HG02852 (cell line): ENCODE measurements at regions not wholly inside any gene's neighbourhood (a gene's known extent, or its start where the extent isn't known, plus 50 kb on each side); places are given as distances from the start of the nearest gene placed in this dataset.
A peak's percentile ranks its signal among the peaks of the same experiment; 100 is the strongest.

Experiments
- ATAC-seq: cut with Tn5 transposase; IDR thresholded peaks from one replicate; pipeline ENCODE4 v1.9.1; 2021; ENCODE audit warnings: mild to moderate bottlenecking, moderate library complexity; ENCODE audit not compliant: unreplicated experiment

DNA sequence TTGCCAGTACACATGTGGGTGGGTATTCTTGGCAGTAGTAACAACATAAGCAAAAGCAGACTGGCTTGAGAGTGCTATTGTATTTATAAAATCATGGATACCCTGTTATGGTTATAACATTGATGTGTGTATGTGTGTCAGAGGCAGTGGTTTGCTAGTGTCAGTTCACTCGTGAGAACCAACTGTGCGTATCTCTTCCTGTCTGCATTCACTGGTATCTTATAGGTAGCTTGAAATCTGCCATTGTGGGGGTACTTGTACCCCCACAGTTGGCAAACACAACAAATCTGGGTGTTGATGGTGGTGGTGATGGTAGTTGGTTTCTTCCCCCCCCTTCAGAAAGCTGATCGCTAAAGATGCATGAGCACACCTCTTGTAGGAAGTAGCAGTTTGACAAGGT is 355.8 kb upstream of the SATB1 start:
- ATAC-seq = no peak

GRCh38 chr3:18779704-18780103 is 354.6 kb upstream of the SATB1 start:
- no peak for ATAC-seq

GRCh38 chr3:18778598-18778997 is 353.5 kb upstream of the SATB1 start:
- no peak for ATAC-seq

DNA sequence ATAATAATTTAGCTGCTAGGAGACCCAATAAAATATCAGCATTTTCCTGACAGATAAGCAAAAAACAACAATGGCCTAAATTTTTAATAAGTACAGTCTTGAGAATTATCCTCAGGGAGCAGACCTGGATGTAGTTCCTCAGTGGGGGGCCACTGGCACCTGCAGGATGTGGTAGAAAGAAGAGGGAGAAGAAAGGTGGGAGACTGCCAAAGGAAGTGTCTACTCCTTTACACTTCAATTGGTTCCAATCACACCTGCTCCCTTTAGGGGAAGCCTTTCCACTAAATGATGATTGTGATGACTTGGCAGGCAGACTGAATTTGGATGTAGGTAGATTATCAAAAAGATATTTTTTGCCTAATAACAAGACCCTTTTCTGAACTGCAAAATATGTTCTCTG is 353.0 kb upstream of the SATB1 start:
- ATAC-seq = no peak

- no peak for ATAC-seq
Measured at GRCh38 chr3:18775501-18775900, 350.4 kb upstream of the SATB1 start.

DNA sequence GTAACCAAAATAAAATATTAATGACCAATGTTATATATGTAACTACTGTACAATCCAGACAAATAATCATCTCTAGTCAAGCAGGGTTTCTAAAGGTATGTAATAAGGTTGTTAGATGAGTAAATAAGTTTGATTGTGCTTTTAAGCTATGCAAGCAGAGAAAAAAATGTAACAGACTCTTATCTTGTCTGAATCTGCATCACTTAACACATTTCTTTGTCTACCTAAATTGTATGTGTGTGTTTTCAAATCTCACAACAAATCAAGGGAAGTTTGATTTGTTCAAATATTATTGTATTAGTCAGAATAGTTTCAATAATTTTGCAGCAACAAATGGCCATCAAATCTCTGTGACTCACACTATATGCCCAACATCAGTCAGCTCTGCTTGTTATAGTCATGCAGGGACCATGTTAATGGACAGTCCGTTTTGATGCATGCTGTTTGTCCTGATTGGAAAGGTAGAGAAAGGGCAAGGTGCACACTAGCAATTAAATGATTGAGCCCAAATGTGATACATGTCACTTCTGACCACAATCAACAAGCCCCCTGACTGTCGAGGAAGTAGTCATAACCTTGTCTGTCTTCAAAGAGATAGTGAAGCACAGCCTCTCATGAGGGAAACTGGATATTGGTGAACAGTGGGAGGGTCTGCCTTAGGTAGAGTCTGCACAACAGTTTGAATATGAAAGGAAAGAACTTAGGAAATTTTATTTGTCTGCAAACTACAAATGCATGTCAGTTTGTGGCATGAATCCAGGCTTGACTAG is 349.4 kb upstream of the SATB1 start:
- no peak for ATAC-seq

GRCh38 chr3:18772699-18773305 is 347.7 kb upstream of the SATB1 start:
- no peak for ATAC-seq

GRCh38 chr3:18771931-18772330 is 346.8 kb upstream of the SATB1 start:
- no peak for ATAC-seq

DNA sequence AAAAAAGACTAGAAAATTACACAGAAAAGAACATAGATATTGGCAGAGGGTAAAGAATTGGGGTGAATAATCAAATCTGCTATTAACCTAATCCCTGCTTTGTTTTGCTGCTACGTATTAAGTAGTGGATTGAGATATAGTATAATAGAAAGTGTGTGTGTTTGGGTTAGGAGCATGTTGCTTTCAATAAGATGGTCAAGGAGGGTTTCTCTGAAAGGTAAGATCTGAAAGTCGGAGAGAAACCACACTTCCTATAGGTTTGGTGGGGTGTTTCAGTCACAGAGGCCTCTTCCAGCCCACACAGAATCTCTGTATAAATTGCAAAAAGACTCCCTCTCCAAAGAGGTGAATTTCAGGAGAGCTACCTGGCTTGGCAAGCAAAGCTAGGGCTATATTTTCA is 345.7 kb upstream of the SATB1 start:
- ATAC-seq = no peak

DNA sequence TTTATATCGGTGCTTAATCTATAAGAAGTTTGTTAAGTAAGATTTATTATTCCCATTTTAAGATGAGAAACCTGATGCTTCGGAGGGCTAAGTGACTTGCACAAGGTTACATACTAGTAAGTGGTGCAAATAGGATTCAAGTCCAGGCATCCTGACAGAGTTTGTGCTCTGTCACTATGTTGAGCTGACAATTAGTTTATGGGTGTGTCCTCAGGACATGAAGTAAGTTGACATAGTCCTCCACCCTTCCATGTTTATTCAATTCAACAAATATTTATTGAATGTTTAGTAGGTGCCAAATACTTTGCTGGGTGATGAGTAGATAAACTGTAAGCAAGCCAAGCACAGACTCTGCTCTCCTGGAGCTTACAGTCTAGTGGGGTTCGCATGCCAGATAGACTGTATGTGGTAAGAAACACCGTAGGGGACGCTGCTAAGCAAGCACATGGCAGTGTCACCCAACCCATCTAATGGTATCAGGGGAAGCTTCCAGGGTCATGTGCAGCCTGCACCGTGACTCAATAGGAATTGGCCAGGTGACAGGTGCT is 342.7 kb upstream of the SATB1 start:
- no peak for ATAC-seq

GRCh38 chr3:18766974-18767373 is 341.8 kb upstream of the SATB1 start:
- no peak for ATAC-seq

DNA sequence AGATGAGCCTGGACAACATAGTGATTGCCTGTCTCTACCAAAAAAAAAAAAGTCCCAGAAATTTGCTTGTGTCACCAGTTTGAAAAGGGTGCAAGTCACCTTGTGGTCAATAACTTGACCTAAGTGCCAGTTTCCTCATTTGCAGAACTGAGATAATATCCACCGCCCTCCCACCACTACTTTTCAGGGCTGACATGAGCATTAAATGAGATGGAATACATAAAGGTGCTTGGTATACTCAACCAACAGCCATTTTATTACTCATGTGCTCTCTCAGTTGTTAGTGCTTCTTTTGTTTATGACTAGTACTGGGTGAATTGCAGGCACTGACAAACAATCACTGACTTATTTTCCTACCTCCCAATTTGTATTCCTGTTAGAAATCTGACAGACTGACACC is 340.5 kb upstream of the SATB1 start:
- ATAC-seq = no peak

- ATAC-seq = no peak
Measured at GRCh38 chr3:18765161-18765560, 340.0 kb upstream of the SATB1 start.

DNA sequence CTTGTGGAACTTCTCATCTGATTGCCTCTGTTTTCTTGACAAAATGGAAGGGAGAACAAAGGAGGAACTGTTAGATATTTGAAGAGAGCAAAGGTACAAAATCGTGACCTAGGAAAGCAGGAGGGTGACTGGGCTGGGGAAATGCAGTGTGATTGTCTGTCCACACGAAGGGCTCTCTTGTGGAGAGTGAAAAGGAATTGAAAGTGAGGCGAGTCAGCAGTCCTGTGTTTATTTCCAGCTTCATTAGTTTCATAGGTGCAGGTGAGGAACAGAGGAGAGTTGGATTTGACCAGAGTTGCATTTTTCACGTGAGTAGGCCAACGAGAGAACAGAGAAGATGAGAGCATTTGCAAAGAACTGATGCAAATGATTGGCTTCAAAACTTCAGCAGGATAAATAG is 336.4 kb upstream of the SATB1 start:
- no peak for ATAC-seq

DNA sequence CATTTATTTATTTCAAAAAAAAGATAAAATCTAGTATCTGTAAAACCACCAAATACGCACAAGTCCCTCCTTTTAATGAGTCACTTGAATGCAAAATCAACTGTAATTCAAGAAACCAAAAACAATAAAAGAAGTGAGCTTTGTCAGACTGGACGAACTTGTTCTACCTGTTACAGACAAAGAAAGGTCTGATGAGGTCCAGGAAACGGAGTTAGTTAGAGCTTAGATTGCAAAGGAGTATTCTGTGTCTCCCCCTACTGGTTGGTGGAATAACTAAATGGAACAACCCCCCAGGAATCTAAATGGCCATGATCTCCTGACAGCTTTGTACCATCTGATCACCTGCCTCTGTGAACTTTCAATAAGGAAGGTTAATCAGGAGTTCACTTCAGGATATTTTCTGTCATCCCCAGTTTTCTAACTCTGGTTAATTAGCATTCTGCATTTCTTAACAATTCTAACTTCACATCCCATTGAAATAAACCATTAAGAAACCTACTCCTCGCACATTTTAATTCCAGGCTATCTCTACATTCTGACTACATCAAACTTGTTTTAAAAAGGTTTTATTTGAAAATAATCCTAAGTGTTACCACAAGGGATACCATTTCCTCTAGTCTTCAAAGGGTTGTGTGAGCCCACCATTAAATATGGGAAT is 333.0 kb upstream of the SATB1 start:
- ATAC-seq = peak; percentile 92

DNA sequence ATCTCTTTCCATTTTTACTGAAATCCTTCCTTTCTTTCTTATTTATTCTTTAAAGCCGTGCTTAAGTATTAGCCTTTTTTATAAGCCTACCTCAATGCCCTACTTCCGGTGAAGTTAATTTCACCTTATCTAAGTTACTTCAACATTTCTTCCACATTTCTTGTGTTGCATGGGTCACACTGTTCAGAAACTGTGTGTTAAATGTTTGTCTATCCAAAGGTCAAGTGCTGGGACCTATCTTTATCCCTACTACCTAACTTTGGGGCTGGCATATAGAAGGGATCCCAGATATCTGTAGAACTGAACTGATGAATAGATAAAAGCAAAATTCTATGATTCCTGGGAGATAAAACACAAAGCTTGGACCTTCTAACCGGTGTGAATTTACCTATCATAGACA is 332.3 kb upstream of the SATB1 start:
- ATAC-seq = no peak

DNA sequence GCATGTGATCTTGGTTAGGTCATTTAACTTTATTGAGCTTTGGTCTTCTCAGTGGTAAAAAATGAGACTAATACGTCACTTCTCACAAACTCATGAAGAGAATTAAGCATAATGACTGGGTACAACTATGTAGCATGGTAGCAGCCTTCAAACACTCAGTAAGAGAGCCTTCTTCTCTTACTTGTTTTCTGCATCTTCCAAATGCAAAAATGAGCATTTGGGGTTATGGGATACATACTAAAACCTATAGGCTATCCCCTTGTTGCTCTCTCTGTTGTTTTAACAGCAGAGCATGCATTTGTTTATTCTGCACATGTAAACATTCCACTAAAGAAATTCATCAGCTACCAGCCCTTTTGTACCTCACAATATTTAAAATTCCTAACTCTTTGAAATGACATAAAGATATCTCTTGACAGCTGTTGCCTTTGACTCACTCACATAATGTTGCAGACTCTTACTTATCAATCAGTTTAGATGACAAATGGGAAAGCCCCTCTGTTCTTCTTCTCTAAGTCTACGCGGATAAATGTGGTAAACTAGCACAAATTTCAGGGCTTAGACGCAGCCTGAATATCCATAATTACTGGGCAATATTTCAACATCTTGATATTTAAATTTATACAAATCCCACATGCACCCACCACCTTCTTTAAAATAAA is 327.3 kb upstream of the SATB1 start:
- no peak for ATAC-seq

GRCh38 chr3:18751514-18751913 is 326.4 kb upstream of the SATB1 start:
- peak; percentile 54 for ATAC-seq

DNA sequence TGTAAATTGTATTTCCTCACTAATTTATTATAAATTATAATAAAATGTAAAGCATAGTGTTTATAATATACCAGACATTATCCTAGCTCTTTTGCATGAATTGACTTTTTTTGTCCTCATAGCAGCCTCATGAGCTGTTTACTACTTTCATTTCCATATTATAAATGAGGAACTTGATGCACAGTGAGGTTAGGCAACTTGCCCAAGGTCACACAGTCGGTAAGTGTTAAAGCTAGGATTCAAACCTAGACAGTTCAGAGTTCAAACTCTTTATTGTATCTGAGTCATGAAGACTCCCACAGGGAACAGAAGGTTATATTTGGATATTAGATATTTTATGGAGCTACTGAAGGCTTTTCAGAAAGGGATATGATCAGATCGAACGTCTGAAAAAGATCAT is 322.2 kb upstream of the SATB1 start:
- ATAC-seq = no peak

DNA sequence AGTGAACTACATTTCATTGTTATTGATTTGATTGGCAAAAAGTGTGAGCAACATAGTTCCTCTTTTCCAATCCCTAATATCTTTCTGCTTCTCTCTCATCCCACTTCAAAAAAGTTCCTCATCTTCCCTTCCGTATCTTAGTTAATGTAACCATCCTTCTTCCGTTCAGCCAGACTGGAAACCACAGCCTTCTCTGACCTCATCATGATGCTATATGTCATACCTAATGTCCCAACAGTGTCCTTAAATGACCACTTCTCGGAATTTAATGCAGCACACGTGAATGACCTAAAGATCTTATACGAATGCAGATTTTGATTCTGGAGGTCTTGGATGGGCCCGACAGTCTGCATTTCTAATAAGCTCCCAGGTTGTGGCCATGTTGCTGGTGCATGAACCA is 320.3 kb upstream of the SATB1 start:
- no peak for ATAC-seq

DNA sequence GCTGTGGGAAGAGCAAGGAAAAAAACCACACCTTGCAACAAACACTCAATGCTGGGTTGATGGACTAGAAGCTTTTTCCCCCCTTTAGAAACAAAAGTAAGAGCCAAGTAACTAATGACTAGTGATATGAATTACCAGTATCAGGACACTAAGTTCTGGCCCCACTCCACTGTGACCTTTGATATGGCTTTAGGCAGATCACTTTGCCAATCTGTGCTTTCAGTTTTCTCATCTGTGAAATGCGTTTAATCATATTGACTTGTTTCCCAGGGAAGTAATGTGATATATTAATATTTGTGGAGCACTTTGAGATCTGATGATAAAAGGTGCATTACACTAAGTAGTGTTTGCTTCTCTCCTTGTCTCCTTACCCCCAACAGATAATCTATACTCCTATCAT is 319.3 kb upstream of the SATB1 start:
- no peak for ATAC-seq

- no peak for ATAC-seq
Measured at GRCh38 chr3:18743761-18744160, 318.6 kb upstream of the SATB1 start.
